SJSA1 (cell line): ENCODE measurements at regions not wholly inside any gene's neighbourhood (a gene's known extent, or its start where the extent isn't known, plus 50 kb on each side); places are given as distances from the start of the nearest gene placed in this dataset.
"Not testable (repeated sequence)": the region's sequence is repeated elsewhere in the genome, so short reads cannot be mapped to it uniquely, and the experiment has no call there.

Experiments used
- DNase-seq, 2 experiments: peaks; one replicate each; pipeline ENCODE4 v3.0.0-alpha.2; 2015 to 2020; ENCODE audit warnings: low spot score in 2 of 2, low read depth in 1 of 2
- H3K27ac ChIP-seq: fragments of 250-450 bp; sonication (Bioruptor Pico); 2 replicates; pipeline ENCODE4 v1.5.1; 2020; ENCODE audit warnings: mild to moderate bottlenecking, moderate library complexity
- H3K27me3 ChIP-seq: fragments of 250-450 bp; sonication (Bioruptor Pico); replicated peaks from 2 replicates; pipeline ENCODE4 v1.5.1; 2020; ENCODE audit warnings: mild to moderate bottlenecking, moderate library complexity
- H3K36me3 ChIP-seq: fragments of 250-450 bp; sonication (Bioruptor Pico); 2 replicates; pipeline ENCODE4 v1.5.1; 2020; ENCODE audit warnings: mild to moderate bottlenecking
- H3K4me1 ChIP-seq: fragments of 250-450 bp; sonication (Bioruptor Pico); replicated peaks from 2 replicates; pipeline ENCODE4 v1.6.1; 2021; ENCODE audit warnings: mild to moderate bottlenecking
- H3K4me3 ChIP-seq: fragments of 250-450 bp; sonication (Bioruptor Pico); 2 replicates; pipeline ENCODE4 v1.5.1; 2020; ENCODE audit warnings: mild to moderate bottlenecking
- H3K9me3 ChIP-seq: fragments of 250-450 bp; sonication (Bioruptor Pico); replicated peaks from 2 replicates; pipeline ENCODE4 v1.5.1; 2020; ENCODE audit warnings: mild to moderate bottlenecking

DNA sequence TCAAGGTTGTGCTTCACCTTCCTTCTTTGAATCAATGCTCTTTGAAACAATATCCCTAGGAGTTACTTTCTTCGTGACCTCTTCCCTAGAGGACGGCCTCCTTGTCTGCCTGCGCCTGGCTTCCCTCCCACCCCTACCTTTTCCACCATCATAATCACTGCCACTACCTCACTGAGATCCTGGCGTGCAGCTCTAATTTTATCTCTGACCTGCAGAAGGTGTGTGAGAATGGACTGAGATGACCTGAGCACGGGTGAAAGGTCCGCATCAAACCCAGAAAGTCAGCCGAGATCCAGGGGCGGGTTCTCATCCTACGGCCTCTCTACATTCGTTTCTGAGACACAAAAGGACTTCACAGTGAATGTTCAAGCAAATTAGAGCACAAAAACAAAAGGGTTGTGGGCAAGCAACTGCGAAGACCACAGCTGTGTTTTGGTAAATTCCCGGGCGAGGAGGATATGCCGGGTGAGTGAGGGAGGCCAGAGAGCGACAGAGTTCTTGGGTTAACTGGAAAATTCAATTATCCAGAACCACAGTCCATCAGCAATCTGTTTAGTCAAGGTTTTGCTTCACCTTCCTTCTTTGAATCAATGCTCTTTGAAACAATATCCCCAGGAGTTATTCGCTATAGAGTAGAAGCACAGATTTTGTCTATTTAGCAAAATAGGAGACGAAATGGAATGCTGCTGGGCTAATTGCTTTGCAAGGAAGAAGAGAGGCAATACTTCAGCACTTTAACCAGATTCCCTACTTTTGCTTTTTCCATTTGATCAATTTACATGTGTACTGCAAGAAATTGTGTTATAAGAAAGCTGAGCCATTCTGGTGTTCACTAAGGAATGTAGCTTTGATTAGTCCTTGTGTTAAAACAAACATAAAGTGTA, 212.6 kb downstream of the ACKR3 start:
- Histone ChIP-seq H3K4me3 (no peak overlapping the region), H3K36me3 (no peaks in the 10 kb centered on the region), H3K27me3 (no peaks in the 10 kb centered on the region), H3K27ac (peak overlapping the region; percentile 69), H3K9me3 (no peaks in the 10 kb centered on the region), H3K4me1 (peaks cover 25% of the 10 kb centered on the region)
- no peak for DNase-seq

- Histone ChIP-seq H3K4me1 (peaks cover 18% of the 10 kb centered on the region), H3K27ac (peak overlapping the region; percentile 69), H3K9me3 (no peaks in the 10 kb centered on the region), H3K27me3 (no peaks in the 10 kb centered on the region), H3K36me3 (no peaks in the 10 kb centered on the region), H3K4me3 (no peak overlapping the region)
- peak in 1 of 2 experiments; percentile 60 for DNase-seq
Measured at GRCh38 chr2:236782938-236783337, 213.3 kb downstream of the ACKR3 start.

DNA sequence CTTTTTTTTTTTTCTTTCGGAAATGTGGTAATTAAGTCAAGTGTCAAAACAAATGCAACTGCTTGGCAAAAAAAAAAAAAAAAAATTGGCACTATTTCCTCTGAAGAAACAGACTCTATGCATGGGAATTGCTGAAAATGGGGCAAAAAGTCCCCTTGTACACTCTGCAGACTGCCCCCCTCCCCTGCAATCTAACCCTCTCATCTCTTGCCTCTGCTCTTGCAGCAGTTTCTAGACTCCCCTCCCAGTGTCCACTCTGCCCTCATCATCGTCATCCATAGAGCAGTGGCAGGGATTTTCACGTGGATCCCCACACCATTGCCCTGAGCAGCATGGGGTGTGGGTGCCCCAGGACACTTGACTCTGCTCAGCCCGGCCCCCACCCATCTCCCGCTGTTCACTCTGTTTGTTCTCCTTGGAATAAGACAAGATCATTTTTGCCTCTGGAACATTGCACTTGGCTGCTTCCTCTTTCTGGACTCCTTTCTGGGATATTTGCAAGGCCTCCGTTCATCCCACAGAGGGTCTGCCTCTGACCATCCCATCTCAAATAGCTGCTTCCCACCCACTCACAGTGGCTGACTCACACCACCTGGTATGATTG, 213.9 kb downstream of the ACKR3 start:
- DNase-seq, result no peak
- no peaks in the 10 kb centered on the region for H3K27me3 ChIP-seq
- H3K27ac ChIP-seq, result no peak overlapping the region

DNA sequence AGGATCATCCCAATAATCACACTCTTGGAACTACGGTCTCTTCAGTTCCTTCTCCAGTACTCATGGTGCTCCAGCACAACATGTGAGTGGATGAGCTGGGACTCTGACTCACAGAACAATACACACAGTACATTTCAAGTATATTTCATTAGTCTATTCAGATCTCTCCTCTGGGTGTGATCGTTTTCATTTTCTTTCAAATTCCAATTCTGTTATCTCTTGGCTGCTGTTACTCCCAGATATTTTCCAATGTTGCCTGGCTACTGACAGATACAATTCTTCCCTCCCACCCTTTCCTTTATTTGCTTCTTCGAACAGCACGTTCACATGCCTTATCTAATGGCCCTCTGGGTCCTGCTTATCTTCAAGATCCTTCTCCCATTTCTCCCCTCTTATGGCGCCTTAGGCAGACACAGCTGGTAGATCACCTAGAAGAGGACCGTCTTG, 216.0 kb downstream of the ACKR3 start:
- Histone ChIP-seq H3K27ac (peak overlapping the region; percentile 10; the same call in 1 of the 2 replicates), H3K4me3 (no peak overlapping the region), H3K4me1 (peaks cover 18% of the 10 kb centered on the region), H3K27me3 (no peaks in the 10 kb centered on the region), H3K36me3 (no peaks in the 10 kb centered on the region), H3K9me3 (no peaks in the 10 kb centered on the region)
- DNase-seq, result peak in 1 of 2 experiments; percentile 18

More for the DNA sequence above, 213.9 kb downstream of the ACKR3 start:
- Histone ChIP-seq H3K4me3 (no peak overlapping the region), H3K9me3 (no peaks in the 10 kb centered on the region), H3K36me3 (no peaks in the 10 kb centered on the region), H3K4me1 (peaks cover 18% of the 10 kb centered on the region)

DNA sequence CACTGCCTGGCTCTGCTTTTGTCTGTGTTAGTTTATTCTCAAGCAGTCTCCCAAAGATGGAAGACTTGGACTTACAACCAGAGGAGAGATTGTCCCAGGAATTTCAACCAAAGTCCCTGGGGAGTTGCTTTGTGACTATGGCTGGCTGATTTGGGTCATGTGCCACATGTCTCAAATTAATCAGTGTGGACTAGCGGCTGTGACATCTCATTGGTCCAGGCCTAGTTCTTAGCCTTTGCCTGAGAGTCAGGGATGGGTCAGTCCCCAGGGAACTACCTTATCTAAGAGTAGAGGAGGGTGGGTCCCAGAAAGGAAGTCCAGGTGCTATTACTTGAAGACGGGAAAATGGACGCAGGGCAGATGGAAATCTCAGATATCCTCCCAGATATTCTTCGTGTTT, 217.1 kb downstream of the ACKR3 start:
- peaks cover 18% of the 10 kb centered on the region for H3K4me1 ChIP-seq
- H3K4me3 ChIP-seq, result no peak overlapping the region
- H3K9me3 ChIP-seq, result no peaks in the 10 kb centered on the region
- H3K27me3 ChIP-seq, result no peaks in the 10 kb centered on the region
- DNase-seq, result no peak
- H3K36me3 ChIP-seq, result no peaks in the 10 kb centered on the region
- no peak overlapping the region for H3K27ac ChIP-seq

DNA sequence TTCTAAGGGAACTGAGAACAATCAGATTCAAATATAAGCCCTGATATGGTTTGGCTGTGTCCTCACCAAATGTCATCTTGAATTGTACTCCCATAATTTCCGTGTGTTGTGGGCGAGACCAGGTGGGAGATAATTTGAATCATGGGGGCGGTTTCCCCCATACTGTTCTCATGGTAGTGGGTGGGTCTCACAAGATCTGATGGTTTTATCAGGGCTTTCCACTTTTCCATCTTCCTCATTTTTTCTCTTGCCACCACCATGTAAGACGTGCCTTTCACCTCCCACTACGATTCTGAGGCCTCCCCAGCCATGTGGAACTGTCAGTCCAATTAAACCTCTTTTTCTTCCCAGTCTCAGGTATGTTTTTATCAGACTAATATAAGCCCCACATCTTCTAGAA, 217.8 kb downstream of the ACKR3 start:
- not testable (repeated sequence) for H3K9me3 ChIP-seq, H3K4me3 ChIP-seq, H3K36me3 ChIP-seq, DNase-seq, H3K27ac ChIP-seq, H3K27me3 ChIP-seq
- H3K4me1 ChIP-seq, result peaks cover 12% of the 10 kb centered on the region

DNA sequence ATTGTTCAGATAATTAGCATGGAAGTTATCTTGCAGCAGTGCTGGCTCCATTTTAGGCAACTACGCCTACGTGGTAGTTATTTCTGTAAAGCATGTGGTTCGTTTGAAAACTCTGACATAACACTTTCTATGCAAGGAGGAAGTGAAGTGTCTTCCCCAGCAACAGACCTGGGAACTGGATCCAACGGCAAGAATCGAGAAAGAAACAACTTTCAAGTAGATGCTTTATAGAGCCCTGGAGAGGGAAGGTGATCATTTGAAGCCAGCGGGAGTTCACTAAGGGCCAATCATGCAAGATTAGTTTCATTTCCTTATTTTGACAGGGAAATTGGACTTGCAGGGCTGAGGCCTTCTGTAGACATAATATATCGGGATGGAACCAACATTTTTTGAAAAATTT, 218.3 kb downstream of the ACKR3 start:
- Histone ChIP-seq H3K27me3 (no peaks in the 10 kb centered on the region), H3K4me1 (peaks cover 7% of the 10 kb centered on the region)

GRCh38 chr2:236790963-236791362, 221.3 kb downstream of the ACKR3 start:
- no peak for DNase-seq
- Histone ChIP-seq H3K4me1 (peaks cover 10% of the 10 kb centered on the region; the same call in 1 of the 2 replicates), H3K27ac (no peak overlapping the region), H3K36me3 (no peaks in the 10 kb centered on the region), H3K9me3 (no peaks in the 10 kb centered on the region), H3K4me3 (no peak overlapping the region), H3K27me3 (no peaks in the 10 kb centered on the region)

More for the DNA sequence above, 218.3 kb downstream of the ACKR3 start:
- Histone ChIP-seq H3K9me3 (no peaks in the 10 kb centered on the region), H3K36me3 (no peaks in the 10 kb centered on the region), H3K4me3 (no peak overlapping the region), H3K27ac (no peak overlapping the region)
- DNase-seq, result no peak

DNA sequence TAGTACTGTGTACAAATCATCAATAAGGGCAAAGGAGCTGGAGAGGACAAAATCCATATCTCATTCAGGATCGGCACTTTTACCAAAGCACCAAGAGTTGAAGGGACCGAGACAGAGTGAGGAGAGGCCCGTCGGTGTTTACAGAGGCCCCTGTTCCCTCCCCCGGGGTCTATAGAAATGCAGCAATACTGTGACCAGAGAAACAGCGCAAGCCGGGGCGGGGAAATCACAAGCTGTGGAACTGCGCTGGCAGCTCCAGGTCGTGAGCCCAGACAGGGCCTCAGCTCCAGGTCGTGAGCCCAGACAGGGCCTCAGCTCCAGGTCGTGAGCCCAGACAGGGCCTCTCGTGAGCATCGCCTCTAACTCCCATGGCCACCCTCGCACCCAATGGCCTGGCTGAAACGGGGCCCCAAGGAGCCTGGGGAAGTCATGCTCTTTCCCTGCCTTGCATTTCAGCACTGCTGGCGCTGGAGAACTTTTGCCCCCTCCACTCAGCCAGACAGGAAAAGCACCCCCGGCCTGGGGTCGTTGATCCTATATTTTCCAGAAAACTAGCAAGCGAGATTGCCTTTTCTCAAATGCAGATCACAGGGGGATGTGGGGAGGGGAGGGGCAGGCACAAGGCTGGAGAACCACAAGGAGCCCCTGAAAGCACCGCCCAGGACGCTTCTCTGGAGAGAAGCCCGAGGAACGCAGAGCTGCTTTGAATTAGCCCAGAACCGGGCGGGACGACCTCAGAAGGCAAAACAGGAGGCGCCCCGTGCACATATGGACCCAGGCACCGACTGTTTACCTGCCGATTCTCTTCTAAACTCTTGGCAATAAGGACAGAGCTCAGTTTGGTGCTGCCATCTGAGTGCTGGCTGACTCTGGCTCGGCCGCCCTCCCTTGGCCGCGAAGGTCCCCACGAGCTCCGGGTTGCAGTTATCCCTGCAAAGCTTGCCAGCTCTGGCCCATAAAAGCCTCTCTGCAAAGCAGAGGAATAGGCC, 223.7 kb downstream of the ACKR3 start:
- Histone ChIP-seq H3K4me3 (no peak overlapping the region), H3K27ac (no peak overlapping the region), H3K36me3 (no peaks in the 10 kb centered on the region), H3K27me3 (no peaks in the 10 kb centered on the region), H3K4me1 (peaks cover 10% of the 10 kb centered on the region; the same call in 1 of the 2 replicates), H3K9me3 (no peaks in the 10 kb centered on the region)
- DNase-seq, result no peak

GRCh38 chr2:236794176-236794957, 224.7 kb downstream of the ACKR3 start:
- Histone ChIP-seq H3K27ac (no peak overlapping the region), H3K4me3 (no peak overlapping the region), H3K9me3 (no peaks in the 10 kb centered on the region), H3K4me1 (peaks cover 10% of the 10 kb centered on the region; the same call in 1 of the 2 replicates), H3K36me3 (no peaks in the 10 kb centered on the region), H3K27me3 (no peaks in the 10 kb centered on the region)
- no peak for DNase-seq

DNA sequence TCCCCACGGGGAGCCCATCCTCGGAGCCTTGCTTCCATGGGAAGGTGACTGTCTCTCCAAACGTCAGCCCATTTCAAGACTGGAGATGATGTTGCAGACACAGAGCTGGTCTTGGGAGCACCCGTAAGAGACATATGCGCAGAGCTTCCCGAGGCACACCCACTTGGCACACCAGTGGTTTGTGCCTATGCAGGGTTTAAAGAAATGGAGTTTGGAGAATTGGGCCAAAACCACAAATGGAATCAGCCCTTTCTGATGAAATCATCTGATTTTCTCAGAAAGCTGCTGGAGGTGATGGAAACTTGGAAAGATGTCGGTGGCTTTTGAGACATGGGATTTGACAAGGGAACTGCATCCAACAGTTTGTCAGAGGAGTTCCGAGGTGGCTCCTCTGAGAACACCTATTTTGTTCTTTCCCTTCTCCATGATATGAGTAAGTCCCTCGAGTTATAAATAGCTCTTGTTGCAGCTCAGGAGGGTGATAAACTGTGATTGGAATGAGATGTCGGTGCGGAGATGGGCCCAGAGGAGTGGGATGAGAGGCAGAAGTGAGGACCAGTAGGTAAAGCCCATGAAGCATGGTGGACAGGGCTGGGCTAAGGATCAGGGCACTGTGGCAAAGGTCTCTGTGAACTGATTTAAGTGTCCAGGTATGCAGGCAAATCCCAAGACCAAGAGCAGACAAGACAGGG, 225.7 kb downstream of the ACKR3 start:
- Histone ChIP-seq H3K36me3 (no peaks in the 10 kb centered on the region), H3K4me3 (no peak overlapping the region), H3K27ac (no peak overlapping the region), H3K4me1 (peaks cover 10% of the 10 kb centered on the region; the same call in 1 of the 2 replicates), H3K27me3 (no peaks in the 10 kb centered on the region), H3K9me3 (no peaks in the 10 kb centered on the region)
- DNase-seq, result no peak

GRCh38 chr2:236795861-236796219, 226.2 kb downstream of the ACKR3 start:
- H3K27me3 ChIP-seq, result no peaks in the 10 kb centered on the region
- H3K4me3 ChIP-seq, result no peak overlapping the region
- H3K36me3 ChIP-seq, result no peaks in the 10 kb centered on the region
- H3K9me3 ChIP-seq, result no peaks in the 10 kb centered on the region
- DNase-seq, result no peak
- H3K4me1 ChIP-seq, result peaks cover 10% of the 10 kb centered on the region; the same call in 1 of the 2 replicates
- H3K27ac ChIP-seq, result no peak overlapping the region
